ENCODE measurements at regions not wholly inside any gene's neighbourhood (a gene's known extent, or its start where the extent isn't known, plus 50 kb on each side); places are given as distances from the start of the nearest gene placed in this dataset.

GRCh38 chr9:30196941-30197340 lies 2187.5 kb upstream of the ACO1 start:
- TF ChIP-seq CTCF (IDR thresholded peaks at IDR 0.05; ENCODE audit: low read depth, low read length): no peak

GRCh38 chr9:30197453-30197852 lies 2187.0 kb upstream of the ACO1 start:
- no peak for DNase-seq (ENCODE audit: extremely low read depth, low read depth)
- no peak for TF ChIP-seq CTCF (IDR thresholded peaks at IDR 0.05; ENCODE audit: low read depth, low read length)

More at GRCh38 chr9:30196941-30197340, 2187.5 kb upstream of the ACO1 start:
- no peak for DNase-seq (ENCODE audit: extremely low read depth, low read depth)

GRCh38 chr9:30197954-30198353 lies 2186.5 kb upstream of the ACO1 start:
- no peak for DNase-seq (ENCODE audit: extremely low read depth, low read depth)
- TF ChIP-seq CTCF (IDR thresholded peaks at IDR 0.05; ENCODE audit: low read depth, low read length): no peak

- TF ChIP-seq CTCF (IDR thresholded peaks at IDR 0.05; ENCODE audit: low read depth, low read length): no peak
- no peak for DNase-seq (ENCODE audit: extremely low read depth, low read depth)
Observed at GRCh38 chr9:30198463-30199309, 2185.8 kb upstream of the ACO1 start.

GRCh38 chr9:30201024-30201423 lies 2183.4 kb upstream of the ACO1 start:
- no peak for TF ChIP-seq CTCF (IDR thresholded peaks at IDR 0.05; ENCODE audit: low read depth, low read length)
- DNase-seq (ENCODE audit: extremely low read depth, low read depth): no peak

- no peak for TF ChIP-seq CTCF (IDR thresholded peaks at IDR 0.05; ENCODE audit: low read depth, low read length)
- no peak for DNase-seq (ENCODE audit: extremely low read depth, low read depth)
Observed at GRCh38 chr9:30235068-30235467, 2149.4 kb upstream of the ACO1 start.

GRCh38 chr9:30235564-30235963 lies 2148.9 kb upstream of the ACO1 start:
- TF ChIP-seq CTCF (IDR thresholded peaks at IDR 0.05; ENCODE audit: low read depth, low read length): no peak
- no peak for DNase-seq (ENCODE audit: extremely low read depth, low read depth)

Measured in AG09319 (cell line).